GM21390 (cell line): ENCODE measurements at regions not wholly inside any gene's neighbourhood (a gene's known extent, or its start where the extent isn't known, plus 50 kb on each side); places are given as distances from the start of the nearest gene placed in this dataset.
A peak's percentile ranks its signal among the peaks of the same experiment; 100 is the strongest.

Source experiments
- ATAC-seq: cut with Tn5 transposase; IDR thresholded peaks from one replicate; pipeline ENCODE4 v1.9.1; 2021; ENCODE audit not compliant: unreplicated experiment

DNA sequence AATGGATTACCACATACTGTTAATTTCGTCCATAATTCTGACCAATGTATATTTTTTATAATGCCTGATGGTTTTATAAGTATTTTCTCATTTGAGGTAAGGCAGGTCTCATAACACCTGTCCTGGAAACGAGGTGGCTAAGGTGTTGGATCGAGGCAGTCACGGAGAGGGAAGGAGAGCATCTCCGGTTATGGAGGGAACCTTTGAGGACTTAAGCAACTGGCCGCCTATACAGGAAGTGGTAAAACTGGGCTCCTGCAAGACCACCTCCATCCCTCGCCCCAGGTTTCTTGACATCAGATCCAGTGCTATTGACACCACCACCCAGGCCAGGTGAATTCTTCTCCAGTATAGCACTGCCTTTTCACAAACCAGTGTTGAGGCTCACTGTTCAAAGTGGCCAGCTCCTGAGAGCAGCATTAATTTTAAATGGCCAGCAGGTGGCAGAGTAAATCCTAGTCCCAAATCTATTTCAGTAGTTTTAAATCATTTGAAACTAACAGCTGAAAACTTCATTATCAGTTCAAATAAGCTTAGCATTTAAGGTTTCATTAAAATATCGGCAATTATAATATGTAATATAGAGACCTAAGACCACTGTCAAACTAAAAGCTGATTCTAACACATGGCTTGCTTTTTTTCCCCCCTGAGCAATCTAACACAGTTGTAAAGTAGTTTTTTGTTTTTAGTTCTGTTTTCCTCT, 100.8 kb downstream of the PPM1A start:
- ATAC-seq = peak; percentile 72

DNA sequence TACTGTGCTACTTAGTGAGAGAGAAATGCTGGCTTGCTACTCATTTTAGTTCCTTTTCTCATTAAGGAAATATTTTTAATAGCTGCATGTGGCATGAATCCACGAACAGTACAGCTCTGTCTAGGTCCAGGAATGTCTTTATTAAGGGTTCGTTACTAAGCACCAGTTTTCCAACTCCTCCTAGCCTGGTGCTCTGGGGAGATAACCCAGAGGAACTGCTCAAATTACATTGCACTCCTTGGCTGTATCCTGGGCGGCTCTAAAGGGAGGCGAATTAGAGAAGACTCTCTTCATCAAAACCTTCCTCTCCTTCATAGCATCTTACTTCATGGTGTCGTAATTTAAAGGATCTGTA, 101.3 kb downstream of the PPM1A start:
- no peak for ATAC-seq

DNA sequence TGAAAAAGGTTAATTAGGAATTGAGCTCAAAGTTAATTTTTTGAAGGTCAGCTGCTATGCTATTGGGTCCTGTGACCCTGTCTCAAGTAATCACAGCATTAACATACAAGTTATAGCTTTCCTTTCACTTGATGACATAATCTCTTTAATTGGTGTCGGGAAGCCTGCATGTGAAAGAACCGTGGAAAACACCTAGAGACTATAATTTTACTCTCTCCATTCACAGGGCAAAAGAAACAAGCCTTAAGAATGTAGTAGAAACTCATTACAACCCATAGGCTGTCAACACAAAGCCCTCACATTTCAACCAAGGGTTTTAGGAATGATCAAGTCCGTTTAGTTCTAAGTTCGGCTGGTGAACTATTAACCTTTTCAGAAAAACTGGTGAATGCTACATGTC, 104.4 kb downstream of the PPM1A start:
- ATAC-seq = no peak

GRCh38 chr14:60355768-60356167, 106.7 kb downstream of the PPM1A start:
- ATAC-seq = no peak

GRCh38 chr14:60356386-60356785, 107.4 kb downstream of the PPM1A start:
- ATAC-seq = no peak

DNA sequence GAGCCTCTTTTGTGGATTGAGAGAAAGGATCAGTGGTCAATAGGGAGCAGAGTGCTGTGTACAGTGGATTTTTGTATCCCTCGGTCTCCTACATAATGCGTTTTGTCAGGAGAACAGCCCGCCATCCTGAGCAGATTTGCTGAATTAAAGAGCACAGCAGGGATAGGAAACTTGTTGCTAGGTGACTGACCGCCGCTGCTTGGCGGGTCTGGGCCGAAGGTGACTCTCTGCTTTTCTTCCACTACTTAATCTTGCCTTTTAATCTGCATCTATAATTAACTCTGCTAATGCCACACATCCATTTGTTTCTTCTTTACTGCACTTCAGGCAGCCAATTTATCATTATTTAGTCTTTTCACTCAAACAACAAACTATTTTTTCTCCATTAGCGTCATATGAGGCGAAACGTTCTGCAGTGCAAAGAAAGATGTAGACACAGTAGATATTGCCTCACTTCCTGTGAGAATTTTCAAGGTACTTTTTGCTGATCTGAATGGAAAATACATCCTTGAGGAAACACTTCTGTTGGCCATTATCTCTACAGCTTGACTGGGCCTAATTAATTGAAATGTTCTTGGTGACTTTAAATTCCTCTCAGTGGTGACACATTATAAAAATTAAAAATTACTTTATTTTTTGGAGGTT, 108.0 kb downstream of the PPM1A start:
- no peak for ATAC-seq

DNA sequence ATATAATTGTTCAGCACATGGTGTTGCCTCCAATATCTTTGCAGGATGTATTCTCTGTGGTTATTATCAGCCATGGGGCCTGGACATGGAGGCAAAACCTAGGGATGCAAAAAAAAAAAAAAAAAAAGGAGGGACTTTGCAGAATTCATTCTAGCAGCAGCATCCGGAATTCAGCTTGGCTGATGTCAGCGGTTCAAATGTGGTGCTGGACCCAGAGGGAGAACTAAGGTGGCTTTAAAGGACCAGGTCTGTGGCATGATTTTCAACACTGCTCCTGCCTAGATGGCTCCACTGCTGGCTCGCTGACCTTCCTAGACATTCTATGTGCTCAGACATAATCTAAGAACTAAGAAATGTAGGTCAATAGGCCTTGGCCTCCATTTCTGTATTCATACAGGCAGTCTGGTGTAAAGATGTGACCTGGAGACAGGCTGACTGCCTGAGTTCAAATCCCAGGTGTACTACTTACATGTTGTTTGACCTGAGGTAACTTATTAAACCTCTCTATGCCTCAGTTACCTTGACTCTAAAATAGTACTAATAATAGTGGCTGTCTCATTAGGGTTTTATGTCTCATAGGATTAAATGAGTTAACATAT, 108.6 kb downstream of the PPM1A start:
- no peak for ATAC-seq

DNA sequence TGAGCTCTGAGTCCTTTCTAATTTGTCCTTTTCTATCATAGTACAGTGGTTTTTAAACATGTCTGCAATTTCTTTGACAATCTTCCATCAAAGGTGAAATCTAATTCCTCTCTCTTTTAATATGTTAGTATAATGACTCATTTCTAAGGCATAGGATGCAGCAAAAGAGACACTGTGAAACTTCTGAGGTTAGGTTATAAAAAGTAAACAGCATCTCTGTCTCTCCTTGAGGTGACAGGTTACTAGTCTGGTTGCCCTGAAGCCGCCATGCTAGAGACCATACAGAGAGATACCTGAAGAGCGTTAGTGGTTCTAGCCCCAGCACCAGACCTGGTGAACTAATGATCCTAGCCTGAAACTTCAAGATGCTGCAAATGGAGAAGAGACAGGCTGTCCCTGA, 114.3 kb downstream of the PPM1A start:
- no peak for ATAC-seq

GRCh38 chr14:60363687-60364086, 114.7 kb downstream of the PPM1A start:
- ATAC-seq = no peak

GRCh38 chr14:60381909-60382308, 104.0 kb downstream of the C14orf39 start:
- ATAC-seq = no peak
